GM19455 (cell line): ENCODE measurements at regions not wholly inside any gene's neighbourhood (a gene's known extent, or its start where the extent isn't known, plus 50 kb on each side); places are given as distances from the start of the nearest gene placed in this dataset.

Experiments used
- ATAC-seq: cut with Tn5 transposase; IDR thresholded peaks from one replicate; pipeline ENCODE4 v1.9.1; 2021; ENCODE audit not compliant: unreplicated experiment

- no peak for ATAC-seq
These were observed 54.5 kb upstream of the VGLL3 start for GRCh38 chr3:87045473-87045872.

GRCh38 chr3:87044846-87045245, 53.9 kb upstream of the VGLL3 start:
- no peak for ATAC-seq

GRCh38 chr3:87044409-87044808, 53.5 kb upstream of the VGLL3 start:
- no peak for ATAC-seq

- ATAC-seq: no peak
These were observed 50.2 kb upstream of the VGLL3 start for GRCh38 chr3:87041191-87041590.
